Stimulated activated CD8-positive, alpha-beta memory T cell treated with anti-CD3 and anti-CD28 coated beads, Interleukin-12 subunit alpha, Interleukin-12 subunit beta, amount 100 ng/mL, for 24 hours (primary cell): ENCODE measurements at regions not wholly inside any gene's neighbourhood (a gene's known extent, or its start where the extent isn't known, plus 50 kb on each side); places are given as distances from the start of the nearest gene placed in this dataset.

Experiments used
- DNase-seq: peaks from one replicate; pipeline ENCODE4 v3.0.0-alpha.2; 2020; ENCODE audit errors: extremely low read depth

- no peak for DNase-seq
These were observed 190.1 kb downstream of the FOXO1 start for GRCh38 chr13:40476175-40476958.

GRCh38 chr13:40477623-40478608, 188.5 kb downstream of the FOXO1 start:
- no peak for DNase-seq

GRCh38 chr13:40478775-40479174, 187.7 kb downstream of the FOXO1 start:
- no peak for DNase-seq

GRCh38 chr13:40479196-40479845, 187.1 kb downstream of the FOXO1 start:
- DNase-seq: no peak

- no peak for DNase-seq
These were observed 186.2 kb downstream of the FOXO1 start for GRCh38 chr13:40480012-40480914.

- no peak for DNase-seq
These were observed 185.4 kb downstream of the FOXO1 start for GRCh38 chr13:40480915-40481516.

- no peak for DNase-seq
These were observed 182.8 kb downstream of the FOXO1 start for GRCh38 chr13:40483601-40484000.

- no peak for DNase-seq
These were observed 182.2 kb downstream of the FOXO1 start for GRCh38 chr13:40484101-40484800.

- DNase-seq: no peak
These were observed 181.5 kb downstream of the FOXO1 start for GRCh38 chr13:40484974-40485373.

- no peak for DNase-seq
These were observed 180.6 kb downstream of the FOXO1 start for GRCh38 chr13:40485611-40486517.

- no peak for DNase-seq
These were observed 179.8 kb downstream of the FOXO1 start for GRCh38 chr13:40486518-40487163.

GRCh38 chr13:40488869-40489391, 177.5 kb downstream of the FOXO1 start:
- DNase-seq: no peak

- no peak for DNase-seq
These were observed 176.2 kb downstream of the FOXO1 start for GRCh38 chr13:40490086-40490758.

GRCh38 chr13:40492511-40492910, 173.9 kb downstream of the FOXO1 start:
- DNase-seq: no peak

GRCh38 chr13:40494513-40494912, 171.9 kb downstream of the FOXO1 start:
- DNase-seq: no peak

GRCh38 chr13:40494946-40495620, 171.4 kb downstream of the FOXO1 start:
- no peak for DNase-seq

- DNase-seq: no peak
These were observed 170.8 kb downstream of the FOXO1 start for GRCh38 chr13:40495621-40496001.
